Skin of body (tissue), 1 donor: ENCODE measurements at regions not wholly inside any gene's neighbourhood (a gene's known extent, or its start where the extent isn't known, plus 50 kb on each side); places are given as distances from the start of the nearest gene placed in this dataset.

ENCODE experiments used
- DNase-seq: peaks from one replicate; lab custom pipeline; 2025; lab: John Stamatoyannopoulos, UW

- no peak for DNase-seq
Observed at GRCh38 chr10:55013318-55013717, 212.3 kb upstream of the PCDH15 start.

- no peak for DNase-seq
Observed at GRCh38 chr10:55002420-55002819, 201.4 kb upstream of the PCDH15 start.

- no peak for DNase-seq
Observed at GRCh38 chr10:55001422-55001821, 200.4 kb upstream of the PCDH15 start.

GRCh38 chr10:54993148-54993547 is 192.1 kb upstream of the PCDH15 start:
- DNase-seq: no peak

GRCh38 chr10:54985732-54986131 is 184.7 kb upstream of the PCDH15 start:
- DNase-seq: no peak

GRCh38 chr10:54983255-54983654 is 182.2 kb upstream of the PCDH15 start:
- DNase-seq: no peak

- DNase-seq: no peak
Observed at GRCh38 chr10:54962134-54962900, 161.3 kb upstream of the PCDH15 start.

- no peak for DNase-seq
Observed at GRCh38 chr10:54961040-54961439, 160.0 kb upstream of the PCDH15 start.

GRCh38 chr10:54958844-54959243 is 157.8 kb upstream of the PCDH15 start:
- DNase-seq: no peak

GRCh38 chr10:54947605-54948004 is 146.6 kb upstream of the PCDH15 start:
- DNase-seq: no peak

- no peak for DNase-seq
Observed at GRCh38 chr10:54940418-54940817, 139.4 kb upstream of the PCDH15 start.

- no peak for DNase-seq
Observed at GRCh38 chr10:54914049-54914448, 113.0 kb upstream of the PCDH15 start.

- DNase-seq: no peak
Observed at GRCh38 chr10:54909165-54909564, 108.1 kb upstream of the PCDH15 start.

GRCh38 chr10:54908019-54908418 is 107.0 kb upstream of the PCDH15 start:
- DNase-seq: no peak

- DNase-seq: no peak
Observed at GRCh38 chr10:54906940-54907339, 105.9 kb upstream of the PCDH15 start.

- no peak for DNase-seq
Observed at GRCh38 chr10:54905578-54906192, 104.7 kb upstream of the PCDH15 start.

GRCh38 chr10:54904833-54905232 is 103.8 kb upstream of the PCDH15 start:
- no peak for DNase-seq

GRCh38 chr10:54903745-54904144 is 102.7 kb upstream of the PCDH15 start:
- no peak for DNase-seq

- DNase-seq: no peak
Observed at GRCh38 chr10:54900584-54900983, 99.6 kb upstream of the PCDH15 start.

- no peak for DNase-seq
Observed at GRCh38 chr10:54880996-54881395, 80.0 kb upstream of the PCDH15 start.

GRCh38 chr10:54869022-54869421 is 68.0 kb upstream of the PCDH15 start:
- DNase-seq: no peak

GRCh38 chr10:54866666-54867065 is 65.6 kb upstream of the PCDH15 start:
- DNase-seq: no peak

- no peak for DNase-seq
Observed at GRCh38 chr10:54854843-54855242, 53.8 kb upstream of the PCDH15 start.
